K562 (cell line): ENCODE measurements at regions not wholly inside any gene's neighbourhood (a gene's known extent, or its start where the extent isn't known, plus 50 kb on each side); places are given as distances from the start of the nearest gene placed in this dataset.
A peak's percentile ranks its signal among the peaks of the same experiment; 100 is the strongest.

Source experiments
- COPS2 ChIP-seq: fragments of 450-650 bp; conservative IDR thresholded peaks from 2 replicates; pipeline ENCODE4 v1.6.1; 2016; ENCODE audit warnings: mild to moderate bottlenecking, moderate library complexity
- FOSL1 ChIP-seq: fragments of 200-800 bp; sonication (Bioruptor generic); conservative IDR thresholded peaks from 2 replicates; pipeline ENCODE4 v1.6.1; 2016; ENCODE audit warnings: missing genetic modification characterization, missing compliant biosample characterization
- FOXA3 ChIP-seq, 2 experiments: fragments of 450-650 bp in 1 of 2; sonication (generic) in 1 of 2; formaldehyde crosslinking; IDR thresholded peaks in 1 of 2; conservative IDR thresholded peaks in 1 of 2; 2 replicates each; pipeline versions ENCODE4 v1.4.0 to v1.8.0; 2020 to 2022; ENCODE audit warnings: mild to moderate bottlenecking in 2 of 2, missing genetic modification reagents in 1 of 2
- GTF2E2 ChIP-seq: fragments of 200-800 bp; sonication (Bioruptor generic); IDR thresholded peaks from 2 replicates; pipeline ENCODE4 v1.6.1; 2016; ENCODE audit warnings: missing genetic modification characterization, missing compliant biosample characterization
- JUND ChIP-seq, 2 experiments: IDR thresholded peaks; 2 replicates in 1 of 2; 3 replicates in 1 of 2; pipeline ENCODE4 v1.6.1; 2011; ENCODE audit warnings: borderline replicate concordance in 2 of 2, low read depth in 2 of 2, low read length in 2 of 2, improper control_type of control experiment in 1 of 2, missing biosample characterization in 1 of 2, missing genetic modification characterization in 1 of 2, missing genetic modification reagents in 1 of 2
- MAFF ChIP-seq: IDR thresholded peaks from 2 replicates; pipeline ENCODE4 v1.6.1; 2012; ENCODE audit warnings: low read length, improper control_type of control experiment
- MAFK ChIP-seq: IDR thresholded peaks from 2 replicates; pipeline ENCODE4 v1.6.1; 2011; ENCODE audit warnings: low read length, improper control_type of control experiment
- MCM2 ChIP-seq: fragments of 450-650 bp; IDR thresholded peaks from 2 replicates; pipeline ENCODE4 v1.6.1; 2017; ENCODE audit warnings: low read depth, mild to moderate bottlenecking
- MTF1 ChIP-seq: fragments of 250-450 bp; sonication (Bioruptor Pico); IDR thresholded peaks from 2 replicates; pipeline ENCODE4 v1.9.0; 2021; ENCODE audit warnings: moderate library complexity, mild to moderate bottlenecking, inconsistent platforms, borderline replicate concordance
- MYNN ChIP-seq, 2 experiments: sonication (generic); formaldehyde crosslinking in 1 of 2; IDR thresholded peaks; 2 replicates each; pipeline versions ENCODE4 v1.5.0 to v1.6.1; 2016 to 2020; ENCODE audit warnings: antibody characterized with exemption in 1 of 2, missing genetic modification reagents in 1 of 2
- RHOXF2B ChIP-seq: fragments of 250-450 bp; sonication (Bioruptor Pico); conservative IDR thresholded peaks from 2 replicates; pipeline ENCODE4 v1.5.1; 2021
- ZKSCAN8 ChIP-seq: fragments of 200-800 bp; sonication (Bioruptor generic); IDR thresholded peaks from 2 replicates; pipeline ENCODE4 v1.6.1; 2016; ENCODE audit warnings: missing genetic modification characterization, missing compliant biosample characterization
- ZNF134 ChIP-seq: fragments of 250-450 bp; sonication (Bioruptor Pico); conservative IDR thresholded peaks from 2 replicates; pipeline ENCODE4 v1.4.0; 2020
- ZNF140 ChIP-seq: fragments of 250-450 bp; sonication (Bioruptor Pico); IDR thresholded peaks from 2 replicates; pipeline ENCODE4 v1.8.0; 2021; ENCODE audit warnings: moderate library complexity, mild to moderate bottlenecking, inconsistent platforms
- TF ChIP-seq, protein P1 (sequence below): IDR thresholded peaks from 3 replicates; pipeline ENCODE4 v1.6.1; 2011; ENCODE audit warnings: borderline replicate concordance, mild to moderate bottlenecking, moderate library complexity; ENCODE audit not compliant: insufficient read length; ENCODE audit errors: extremely low read depth
- TF ChIP-seq, protein P2 (sequence below): sonication (generic); formaldehyde crosslinking; IDR thresholded peaks from 2 replicates; pipeline ENCODE4 v1.8.0; 2023; ENCODE audit warnings: missing genetic modification reagents, mild to moderate bottlenecking, borderline replicate concordance
- TF ChIP-seq, protein P3 (sequence below): fragments of 450-650 bp; IDR thresholded peaks from 2 replicates; pipeline ENCODE4 v1.6.1; 2017; ENCODE audit warnings: antibody characterized with exemption

DNA sequence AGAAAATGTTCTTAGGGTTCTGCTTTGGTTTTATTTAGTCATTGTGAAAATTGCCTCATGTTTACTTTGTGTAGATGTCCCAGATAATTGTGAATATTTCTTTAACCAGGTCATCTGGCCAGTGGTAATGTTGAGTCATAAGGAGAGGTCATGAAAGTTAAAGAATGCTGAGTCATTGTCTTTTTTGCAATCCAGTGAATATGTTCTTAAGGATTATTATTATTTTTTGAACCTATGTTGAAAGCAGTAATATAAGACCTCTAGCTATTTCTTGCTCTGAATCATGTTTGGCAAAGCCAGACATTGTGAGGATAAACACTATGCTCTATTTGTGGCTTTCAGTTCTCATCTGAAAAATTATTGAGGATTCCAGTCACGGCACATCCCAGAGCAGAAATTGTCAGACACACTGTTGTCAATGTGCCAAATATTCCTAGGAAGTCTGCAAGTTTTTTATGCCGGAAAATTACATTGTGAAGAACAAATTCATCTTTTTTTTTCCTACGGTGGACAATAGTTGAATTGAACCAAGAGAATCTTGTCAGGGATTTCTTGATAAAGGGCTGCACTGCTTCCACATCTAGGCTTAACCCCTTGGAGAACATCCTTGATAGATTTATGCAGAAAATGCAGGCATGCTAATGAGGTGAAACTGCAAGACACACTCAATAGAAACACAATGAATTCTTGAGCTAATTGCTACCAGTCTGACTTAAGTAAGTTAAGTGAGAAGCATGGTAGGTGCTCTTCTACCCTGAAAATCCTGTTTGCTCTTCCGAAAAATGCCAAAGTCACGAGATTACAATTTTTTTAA lies 369.6 kb downstream of the ATP23 start (continued):
- TF ChIP-seq, protein P1, sequence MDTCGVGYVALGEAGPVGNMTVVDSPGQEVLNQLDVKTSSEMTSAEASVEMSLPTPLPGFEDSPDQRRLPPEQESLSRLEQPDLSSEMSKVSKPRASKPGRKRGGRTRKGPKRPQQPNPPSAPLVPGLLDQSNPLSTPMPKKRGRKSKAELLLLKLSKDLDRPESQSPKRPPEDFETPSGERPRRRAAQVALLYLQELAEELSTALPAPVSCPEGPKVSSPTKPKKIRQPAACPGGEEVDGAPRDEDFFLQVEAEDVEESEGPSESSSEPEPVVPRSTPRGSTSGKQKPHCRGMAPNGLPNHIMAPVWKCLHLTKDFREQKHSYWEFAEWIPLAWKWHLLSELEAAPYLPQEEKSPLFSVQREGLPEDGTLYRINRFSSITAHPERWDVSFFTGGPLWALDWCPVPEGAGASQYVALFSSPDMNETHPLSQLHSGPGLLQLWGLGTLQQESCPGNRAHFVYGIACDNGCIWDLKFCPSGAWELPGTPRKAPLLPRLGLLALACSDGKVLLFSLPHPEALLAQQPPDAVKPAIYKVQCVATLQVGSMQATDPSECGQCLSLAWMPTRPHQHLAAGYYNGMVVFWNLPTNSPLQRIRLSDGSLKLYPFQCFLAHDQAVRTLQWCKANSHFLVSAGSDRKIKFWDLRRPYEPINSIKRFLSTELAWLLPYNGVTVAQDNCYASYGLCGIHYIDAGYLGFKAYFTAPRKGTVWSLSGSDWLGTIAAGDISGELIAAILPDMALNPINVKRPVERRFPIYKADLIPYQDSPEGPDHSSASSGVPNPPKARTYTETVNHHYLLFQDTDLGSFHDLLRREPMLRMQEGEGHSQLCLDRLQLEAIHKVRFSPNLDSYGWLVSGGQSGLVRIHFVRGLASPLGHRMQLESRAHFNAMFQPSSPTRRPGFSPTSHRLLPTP, result no peak
- TF ChIP-seq ZKSCAN8 (CRISPR knock-in tag), result no peak
- TF ChIP-seq FOXA3 (CRISPR knock-in tag; conservative IDR thresholded peaks at IDR 0.05 in 1 of 2, IDR thresholded peaks at IDR 0.05 in 1 of 2), result peak in 1 of 2 experiments; percentile 83; a peak in 2 of 4 replicates
- TF ChIP-seq, protein P2, sequence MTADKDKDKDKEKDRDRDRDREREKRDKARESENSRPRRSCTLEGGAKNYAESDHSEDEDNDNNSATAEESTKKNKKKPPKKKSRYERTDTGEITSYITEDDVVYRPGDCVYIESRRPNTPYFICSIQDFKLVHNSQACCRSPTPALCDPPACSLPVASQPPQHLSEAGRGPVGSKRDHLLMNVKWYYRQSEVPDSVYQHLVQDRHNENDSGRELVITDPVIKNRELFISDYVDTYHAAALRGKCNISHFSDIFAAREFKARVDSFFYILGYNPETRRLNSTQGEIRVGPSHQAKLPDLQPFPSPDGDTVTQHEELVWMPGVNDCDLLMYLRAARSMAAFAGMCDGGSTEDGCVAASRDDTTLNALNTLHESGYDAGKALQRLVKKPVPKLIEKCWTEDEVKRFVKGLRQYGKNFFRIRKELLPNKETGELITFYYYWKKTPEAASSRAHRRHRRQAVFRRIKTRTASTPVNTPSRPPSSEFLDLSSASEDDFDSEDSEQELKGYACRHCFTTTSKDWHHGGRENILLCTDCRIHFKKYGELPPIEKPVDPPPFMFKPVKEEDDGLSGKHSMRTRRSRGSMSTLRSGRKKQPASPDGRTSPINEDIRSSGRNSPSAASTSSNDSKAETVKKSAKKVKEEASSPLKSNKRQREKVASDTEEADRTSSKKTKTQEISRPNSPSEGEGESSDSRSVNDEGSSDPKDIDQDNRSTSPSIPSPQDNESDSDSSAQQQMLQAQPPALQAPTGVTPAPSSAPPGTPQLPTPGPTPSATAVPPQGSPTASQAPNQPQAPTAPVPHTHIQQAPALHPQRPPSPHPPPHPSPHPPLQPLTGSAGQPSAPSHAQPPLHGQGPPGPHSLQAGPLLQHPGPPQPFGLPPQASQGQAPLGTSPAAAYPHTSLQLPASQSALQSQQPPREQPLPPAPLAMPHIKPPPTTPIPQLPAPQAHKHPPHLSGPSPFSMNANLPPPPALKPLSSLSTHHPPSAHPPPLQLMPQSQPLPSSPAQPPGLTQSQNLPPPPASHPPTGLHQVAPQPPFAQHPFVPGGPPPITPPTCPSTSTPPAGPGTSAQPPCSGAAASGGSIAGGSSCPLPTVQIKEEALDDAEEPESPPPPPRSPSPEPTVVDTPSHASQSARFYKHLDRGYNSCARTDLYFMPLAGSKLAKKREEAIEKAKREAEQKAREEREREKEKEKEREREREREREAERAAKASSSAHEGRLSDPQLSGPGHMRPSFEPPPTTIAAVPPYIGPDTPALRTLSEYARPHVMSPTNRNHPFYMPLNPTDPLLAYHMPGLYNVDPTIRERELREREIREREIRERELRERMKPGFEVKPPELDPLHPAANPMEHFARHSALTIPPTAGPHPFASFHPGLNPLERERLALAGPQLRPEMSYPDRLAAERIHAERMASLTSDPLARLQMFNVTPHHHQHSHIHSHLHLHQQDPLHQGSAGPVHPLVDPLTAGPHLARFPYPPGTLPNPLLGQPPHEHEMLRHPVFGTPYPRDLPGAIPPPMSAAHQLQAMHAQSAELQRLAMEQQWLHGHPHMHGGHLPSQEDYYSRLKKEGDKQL (CRISPR knock-in tag), result no peak
- TF ChIP-seq MAFF, result peak; percentile 88
- TF ChIP-seq GTF2E2, result no peak
- TF ChIP-seq ZNF140, result no peak
- peak; percentile 80 for TF ChIP-seq FOSL1 (tag)
- TF ChIP-seq ZNF134 (CRISPR knock-in tag), result no peak
- TF ChIP-seq MAFK, result peak; percentile 90
- no peak for TF ChIP-seq MTF1 (CRISPR knock-in tag)
- peak; percentile 34; the same call in 1 of the 2 replicates for TF ChIP-seq JUND (IDR thresholded peaks at IDR 0.05; ENCODE audit: borderline replicate concordance, low read depth, low read length)
- TF ChIP-seq JUND (tag; IDR thresholded peaks at IDR 0.05; ENCODE audit: borderline replicate concordance, low read depth, low read length), result peak; percentile 80
- no peak for TF ChIP-seq MCM2
- TF ChIP-seq COPS2, result no peak
- TF ChIP-seq, protein P3, sequence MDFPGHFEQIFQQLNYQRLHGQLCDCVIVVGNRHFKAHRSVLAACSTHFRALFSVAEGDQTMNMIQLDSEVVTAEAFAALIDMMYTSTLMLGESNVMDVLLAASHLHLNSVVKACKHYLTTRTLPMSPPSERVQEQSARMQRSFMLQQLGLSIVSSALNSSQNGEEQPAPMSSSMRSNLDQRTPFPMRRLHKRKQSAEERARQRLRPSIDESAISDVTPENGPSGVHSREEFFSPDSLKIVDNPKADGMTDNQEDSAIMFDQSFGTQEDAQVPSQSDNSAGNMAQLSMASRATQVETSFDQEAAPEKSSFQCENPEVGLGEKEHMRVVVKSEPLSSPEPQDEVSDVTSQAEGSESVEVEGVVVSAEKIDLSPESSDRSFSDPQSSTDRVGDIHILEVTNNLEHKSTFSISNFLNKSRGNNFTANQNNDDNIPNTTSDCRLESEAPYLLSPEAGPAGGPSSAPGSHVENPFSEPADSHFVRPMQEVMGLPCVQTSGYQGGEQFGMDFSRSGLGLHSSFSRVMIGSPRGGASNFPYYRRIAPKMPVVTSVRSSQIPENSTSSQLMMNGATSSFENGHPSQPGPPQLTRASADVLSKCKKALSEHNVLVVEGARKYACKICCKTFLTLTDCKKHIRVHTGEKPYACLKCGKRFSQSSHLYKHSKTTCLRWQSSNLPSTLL, result no peak
- TF ChIP-seq RHOXF2B (CRISPR knock-in tag), result no peak
- no peak for TF ChIP-seq MYNN (IDR thresholded peaks at IDR 0.05)
- no peak for TF ChIP-seq MYNN (CRISPR knock-in tag; IDR thresholded peaks at IDR 0.05)
